Left colon (tissue), 2 donors: ENCODE measurements at regions not wholly inside any gene's neighbourhood (a gene's known extent, or its start where the extent isn't known, plus 50 kb on each side); places are given as distances from the start of the nearest gene placed in this dataset.

Source experiments
- ATAC-seq: fragments of 200-7000 bp; cut with Tn5 transposase; one replicate; pipeline ENCODE4 v1.9.1; 2020; ENCODE audit warnings: mild to moderate bottlenecking, moderate library complexity
- DNase-seq, 2 donors: peaks; one replicate each; pipeline ENCODE4 v3.0.0-alpha.2; 2020
- intact Hi-C, 2 donors: fragments of 100-400 bp; cut with DNase I in 1 of 2; cut with micrococcal nuclease in 1 of 2; formaldehyde crosslinking; loops; one replicate each; pipeline versions ENCODE4 v1.11.2 to v1.14.0; 2022; cut with DNase I, micrococcal nuclease
- donor health status: DM: no; HTN: no; CAD: no.
- donor health status: DM: yes; HTN: yes; CAD: no.

DNA sequence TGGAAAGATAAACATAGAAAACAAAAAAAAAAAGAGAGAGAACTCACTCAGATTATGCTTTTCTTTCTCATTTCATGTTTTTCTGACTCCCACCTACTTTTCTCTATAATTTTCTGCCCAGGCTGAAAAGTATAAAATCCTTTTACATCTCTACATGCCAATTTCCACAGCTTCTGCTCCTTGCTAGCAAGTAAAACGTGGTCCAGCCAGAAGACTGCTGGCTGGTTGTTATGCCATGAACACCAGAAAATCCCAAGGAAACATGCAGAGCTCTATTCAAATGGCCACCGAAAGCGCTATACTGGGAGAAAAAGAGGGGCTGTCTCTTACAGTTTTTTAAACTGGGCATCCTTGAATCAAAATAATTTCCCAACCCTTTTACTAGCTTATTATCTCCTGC, 512.8 kb upstream of the ID4 start:
- ATAC-seq = no peak
- intact Hi-C loops = no loop called here
- DNase-seq = no peak

DNA sequence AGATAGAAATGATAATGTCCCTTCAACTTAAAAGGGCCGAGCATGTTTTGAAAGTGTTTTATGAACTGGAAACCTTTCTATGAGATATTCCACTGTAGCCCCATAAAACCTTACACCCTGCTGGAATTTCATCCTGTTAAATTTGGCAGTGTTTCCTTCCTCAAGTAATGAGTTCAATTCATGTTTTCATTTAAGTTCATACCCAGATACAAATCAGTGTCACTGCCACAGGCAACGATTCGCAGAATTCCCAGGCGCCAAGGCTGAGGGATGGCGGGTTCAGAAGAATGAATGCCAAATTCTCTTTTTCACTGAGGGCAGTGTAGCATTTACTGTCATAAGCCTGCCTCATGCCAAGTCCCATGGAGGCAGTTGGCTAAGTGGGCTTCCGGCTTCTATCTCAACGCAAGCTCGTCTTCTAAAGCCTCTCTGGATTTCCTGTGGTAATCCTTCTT, 511.8 kb upstream of the ID4 start:
- ATAC-seq (no peak), DNase-seq (no peak)
- intact Hi-C loops = no loop called here

DNA sequence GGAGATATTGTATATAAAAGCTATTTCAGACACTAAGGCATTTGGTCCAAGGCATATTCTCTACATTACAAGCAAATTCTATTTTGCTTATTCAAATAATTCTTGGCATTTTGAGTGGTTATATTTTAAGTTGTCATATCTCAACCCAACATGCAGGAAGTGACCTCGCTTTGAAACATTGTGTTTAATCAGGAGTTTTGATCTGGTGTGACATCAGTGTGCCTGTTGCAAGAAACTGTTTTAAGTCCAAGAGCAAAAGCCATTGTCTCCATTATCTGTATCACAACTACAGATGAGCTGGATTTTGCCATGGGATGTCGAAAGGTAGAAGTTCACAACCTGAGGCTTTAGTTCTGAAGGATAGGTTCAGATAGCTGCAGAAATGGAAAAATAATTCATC, 509.9 kb upstream of the ID4 start:
- DNase-seq (no peak), ATAC-seq (no peak)
- intact Hi-C loops = no loop called here

DNA sequence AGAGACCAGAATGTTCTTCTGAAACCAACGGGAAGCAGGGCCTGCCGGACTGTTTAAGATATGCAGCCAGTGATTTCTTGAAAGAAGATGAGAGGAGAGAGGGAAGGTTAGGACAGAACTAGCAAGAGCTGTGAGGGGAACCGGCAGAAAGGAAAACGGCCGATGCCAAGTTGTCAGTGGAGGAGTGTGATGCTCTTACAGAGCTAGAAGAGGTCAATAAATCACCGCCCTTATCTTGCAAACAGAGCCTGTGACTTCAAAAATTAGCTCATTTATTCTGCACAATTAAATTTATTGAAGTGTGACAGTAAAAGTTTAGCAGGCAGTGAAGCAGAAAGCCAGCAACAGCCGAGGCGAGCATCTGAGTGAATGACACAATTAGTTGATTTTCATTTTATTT, 509.5 kb upstream of the ID4 start:
- DNase-seq (no peak), ATAC-seq (no peak)
- intact Hi-C loops = no loop called here

DNA sequence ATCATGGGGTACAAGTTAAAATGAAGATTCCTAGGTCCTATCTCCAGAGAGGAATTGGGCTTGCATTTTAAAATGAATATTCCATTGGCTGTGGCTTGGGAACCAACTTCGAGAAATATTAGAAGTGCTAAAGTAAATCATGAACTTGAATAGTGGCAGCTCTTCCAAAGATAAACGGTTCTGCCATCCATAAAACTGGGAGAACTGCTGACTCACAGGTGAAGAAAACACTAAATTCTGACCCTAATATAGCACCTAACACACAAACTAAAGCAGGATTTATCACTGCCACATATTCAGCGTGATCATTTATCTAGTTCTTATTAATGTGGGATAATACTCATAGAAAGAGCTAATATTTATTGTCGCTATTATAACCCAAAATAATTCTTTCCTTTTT, 508.1 kb upstream of the ID4 start:
- ATAC-seq (no peak), DNase-seq (no peak)
- intact Hi-C loops = no loop called here

DNA sequence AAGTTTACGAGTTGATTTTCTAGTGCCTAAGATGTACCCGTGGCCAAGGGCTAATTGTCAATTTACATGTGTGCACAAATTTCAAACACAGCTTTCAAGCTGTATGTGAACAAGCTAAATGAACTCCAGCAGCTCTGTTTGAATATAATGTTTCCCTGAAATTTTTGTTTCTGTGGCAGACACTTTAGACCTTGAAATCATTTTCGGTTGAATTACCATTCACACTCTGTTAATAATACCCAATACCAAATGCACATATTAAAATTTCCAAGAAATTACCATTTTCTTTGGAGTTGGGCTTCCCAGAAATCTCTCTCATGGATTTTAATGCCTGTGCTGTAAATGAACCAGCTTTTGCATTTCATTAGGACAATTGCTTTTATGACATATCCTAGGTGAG, 506.1 kb upstream of the ID4 start:
- no peak for DNase-seq
- no peak for ATAC-seq
- intact Hi-C loops = no loop called here

DNA sequence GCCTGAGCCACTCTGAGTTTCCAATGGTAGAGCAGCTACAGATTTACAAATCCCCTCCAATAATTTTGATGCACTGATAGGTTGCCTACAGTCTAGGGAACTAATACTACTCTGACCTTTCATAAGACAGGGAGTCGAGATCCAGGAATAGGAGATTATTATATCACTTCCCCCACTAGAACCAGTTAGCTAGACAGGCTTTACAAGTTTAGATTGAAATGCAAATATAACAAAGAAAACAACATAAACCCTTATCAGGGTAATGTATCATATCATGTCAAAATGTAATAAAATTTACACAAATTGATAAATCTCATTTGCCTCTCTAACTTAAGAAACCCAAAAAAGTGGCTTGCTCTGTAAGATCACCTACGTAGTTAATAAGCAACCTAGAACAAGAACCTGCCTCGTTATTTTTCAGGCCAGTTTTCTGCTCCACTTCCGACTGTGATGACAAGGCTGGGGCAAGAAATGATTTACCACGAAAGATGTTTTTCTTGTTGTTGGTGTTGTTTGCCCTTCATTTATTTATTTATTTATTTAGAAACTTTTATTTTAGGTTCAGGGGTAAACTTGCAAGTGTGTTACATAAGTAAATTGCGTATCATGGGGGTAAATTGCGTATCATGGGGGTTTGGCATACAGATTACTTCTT, 504.2 kb upstream of the ID4 start:
- ATAC-seq = no peak
- intact Hi-C loops = no loop called here
- DNase-seq = no peak

DNA sequence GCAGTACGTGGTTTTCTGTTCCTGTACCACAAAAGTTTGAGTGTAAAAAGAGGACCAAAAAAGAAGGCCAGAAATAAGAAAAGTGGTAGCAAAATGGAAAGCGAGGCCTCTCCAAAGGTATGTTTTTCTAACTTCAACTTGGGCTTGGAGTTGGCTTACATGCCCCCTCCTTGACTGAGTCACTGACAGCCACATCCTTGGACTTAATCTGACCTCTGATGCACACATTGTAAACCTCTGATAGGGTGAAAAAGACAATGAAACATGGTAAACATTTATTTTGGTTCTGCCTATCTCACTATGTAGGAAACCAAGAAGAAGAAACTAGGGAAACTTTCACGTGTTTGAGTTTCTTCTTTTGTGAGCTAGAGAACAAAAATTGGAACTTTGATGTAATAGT, 503.2 kb upstream of the ID4 start:
- DNase-seq (no peak), ATAC-seq (no peak)
- intact Hi-C loops = no loop called here

DNA sequence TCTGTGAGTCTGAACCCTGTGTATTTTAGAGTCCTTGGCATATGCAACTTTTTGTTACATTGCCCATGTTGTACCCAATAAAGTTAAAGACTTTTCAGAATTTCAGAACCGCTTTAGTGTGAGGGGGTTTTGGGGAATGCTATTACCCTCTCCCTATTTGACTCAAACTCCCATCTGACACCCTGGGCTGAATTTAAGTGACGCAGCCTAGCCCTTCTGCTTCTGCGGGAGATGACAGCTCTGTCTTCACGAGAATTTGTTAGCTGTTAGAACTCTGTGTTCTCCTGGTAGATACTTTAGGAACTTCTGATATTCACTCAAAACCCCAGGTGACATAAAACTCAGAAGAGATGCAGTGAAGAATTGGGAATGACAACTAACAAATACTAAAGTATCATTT, 500.6 kb upstream of the ID4 start:
- intact Hi-C loops = no loop called here
- no peak for ATAC-seq
- DNase-seq = no peak

DNA sequence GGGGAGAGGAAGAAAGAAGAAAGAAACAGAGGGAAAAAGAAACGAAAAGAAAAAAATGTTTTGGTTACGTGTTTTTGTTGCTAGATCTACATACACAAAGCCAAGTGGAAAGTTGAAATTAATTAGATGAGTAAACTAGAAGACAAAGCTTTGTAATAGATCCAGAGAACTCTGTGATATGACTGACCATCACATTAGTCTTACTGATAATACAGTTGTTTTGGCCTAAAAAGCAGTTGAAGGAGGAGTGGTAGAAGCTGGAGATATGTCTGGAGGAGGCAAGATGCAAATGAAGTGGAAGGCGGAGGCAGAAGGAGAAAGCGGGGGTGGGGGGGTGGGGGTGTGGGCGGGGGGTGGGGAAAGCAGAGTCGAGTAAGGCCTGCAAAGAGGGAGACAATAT, 500.1 kb upstream of the ID4 start:
- intact Hi-C loops = no loop called here
- ATAC-seq = no peak
- DNase-seq = no peak

DNA sequence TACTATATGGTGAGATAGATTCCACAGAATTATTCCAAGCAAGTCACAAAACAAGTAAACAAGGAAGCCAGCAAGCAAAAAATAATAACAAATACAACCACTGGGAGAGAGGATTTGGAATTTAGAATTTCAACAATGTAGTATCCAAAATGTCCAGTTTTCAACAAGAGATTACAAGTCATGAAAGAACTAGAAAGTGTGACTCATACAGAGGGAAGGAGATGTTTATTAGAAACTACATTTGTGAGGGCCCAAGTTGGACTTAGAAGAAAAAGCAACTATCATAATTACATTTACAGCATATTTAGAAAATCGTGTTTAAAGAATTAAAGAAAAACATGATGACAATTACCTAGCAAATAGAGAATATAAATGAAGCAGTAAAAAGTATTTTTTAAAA, 494.6 kb upstream of the ID4 start:
- ATAC-seq (no peak), DNase-seq (no peak)
- intact Hi-C loops = no loop called here

DNA sequence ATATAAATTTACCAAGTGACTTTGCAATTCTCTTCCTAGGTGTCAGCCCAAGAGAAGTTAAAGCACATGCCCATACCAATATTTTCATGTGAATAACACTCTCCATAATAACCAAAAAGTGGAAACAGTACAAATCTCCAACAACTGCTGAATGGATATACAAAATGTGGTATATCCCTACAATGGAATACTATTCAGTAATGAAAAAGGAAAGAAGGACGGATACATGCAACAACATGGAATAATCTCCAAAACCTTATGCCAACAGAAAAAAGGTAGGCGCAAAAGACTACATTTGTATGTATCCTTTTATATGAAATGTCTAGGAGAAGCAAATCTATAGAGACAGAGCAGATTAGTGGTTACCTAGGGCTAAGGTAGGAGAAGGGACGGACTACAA, 487.7 kb upstream of the ID4 start:
- intact Hi-C loops = no loop called here
- ATAC-seq = no peak
- no peak for DNase-seq

DNA sequence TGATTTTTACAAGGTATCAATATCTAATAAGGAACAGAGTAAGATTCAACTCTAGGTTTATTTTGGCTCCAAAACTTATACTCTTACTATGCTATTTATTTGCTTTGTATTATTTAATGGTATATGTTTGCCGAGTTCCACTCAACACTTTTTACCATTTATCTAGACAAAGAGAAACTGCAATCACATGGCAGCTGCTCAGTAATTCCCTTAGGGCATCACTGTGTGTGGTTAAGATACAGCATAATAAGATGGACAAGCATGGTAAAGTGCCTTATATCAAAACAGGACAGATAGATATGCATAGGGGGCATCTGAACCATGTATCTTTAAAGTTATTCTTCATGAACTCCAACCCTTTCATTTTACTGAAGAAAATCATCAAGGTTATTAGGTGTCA, 483.0 kb upstream of the ID4 start:
- ATAC-seq = no peak
- DNase-seq = no peak
- intact Hi-C loops = no loop called here

DNA sequence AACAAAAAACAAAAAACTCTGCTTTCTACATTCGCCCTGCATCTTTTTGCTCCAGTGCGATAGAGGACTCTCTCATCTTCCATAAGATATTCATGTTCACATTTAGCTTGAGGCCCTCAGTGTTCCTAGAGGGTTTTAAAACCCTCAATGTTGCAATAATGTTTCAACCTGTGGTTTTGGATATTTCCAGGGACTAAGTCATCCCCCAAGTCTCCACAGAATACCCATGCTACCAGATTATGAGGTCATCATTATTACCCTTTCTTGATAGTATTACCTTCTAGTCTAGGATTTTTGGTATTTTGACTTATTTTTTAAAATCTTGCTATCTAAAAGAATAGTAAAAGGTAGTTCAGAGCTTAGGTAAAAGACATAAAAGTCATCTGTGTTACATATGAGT, 480.5 kb upstream of the ID4 start:
- ATAC-seq (no peak), DNase-seq (no peak)
- intact Hi-C loops = no loop called here

DNA sequence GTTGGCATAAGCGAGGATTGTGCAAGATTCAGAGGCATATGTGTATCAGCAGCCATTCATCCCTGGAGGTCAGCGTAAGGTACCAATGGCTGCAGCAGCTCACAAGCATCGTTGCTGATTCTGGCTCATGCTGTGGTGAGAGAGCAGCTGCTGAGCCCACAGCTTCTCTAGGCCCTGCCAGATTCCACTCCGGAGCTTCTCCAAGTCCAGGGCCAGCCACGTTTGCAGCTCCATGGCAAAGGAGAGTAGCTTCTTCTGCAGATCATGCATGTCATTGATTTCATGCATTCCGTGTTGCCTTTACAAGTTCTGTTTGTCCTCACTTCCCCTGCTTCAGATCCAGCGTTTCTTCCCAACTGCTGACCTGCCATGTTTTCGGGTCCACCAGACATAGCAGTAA, 474.8 kb upstream of the ID4 start:
- no peak for DNase-seq
- ATAC-seq = no peak
- intact Hi-C loops = no loop called here

DNA sequence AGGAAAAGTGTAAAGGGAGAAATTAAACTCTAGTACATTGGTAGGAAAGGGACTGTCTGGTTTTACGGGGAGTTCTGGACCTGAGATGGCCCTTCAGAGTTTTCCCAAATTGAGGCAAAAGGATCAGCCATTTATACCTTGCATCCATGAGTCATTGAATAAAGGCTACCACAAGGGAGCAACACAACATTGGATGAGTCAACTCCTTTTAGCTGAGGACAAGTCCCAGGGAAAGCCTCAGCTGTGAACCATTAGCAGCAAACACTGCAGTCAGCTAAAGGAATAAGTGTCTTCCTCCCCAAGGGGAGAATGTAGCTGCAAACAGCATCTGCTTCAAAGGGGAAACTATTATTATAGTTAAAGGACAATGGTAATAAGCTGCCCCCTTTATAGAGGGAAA, 468.7 kb upstream of the ID4 start:
- no peak for ATAC-seq
- intact Hi-C loops = no loop called here
- DNase-seq = no peak

DNA sequence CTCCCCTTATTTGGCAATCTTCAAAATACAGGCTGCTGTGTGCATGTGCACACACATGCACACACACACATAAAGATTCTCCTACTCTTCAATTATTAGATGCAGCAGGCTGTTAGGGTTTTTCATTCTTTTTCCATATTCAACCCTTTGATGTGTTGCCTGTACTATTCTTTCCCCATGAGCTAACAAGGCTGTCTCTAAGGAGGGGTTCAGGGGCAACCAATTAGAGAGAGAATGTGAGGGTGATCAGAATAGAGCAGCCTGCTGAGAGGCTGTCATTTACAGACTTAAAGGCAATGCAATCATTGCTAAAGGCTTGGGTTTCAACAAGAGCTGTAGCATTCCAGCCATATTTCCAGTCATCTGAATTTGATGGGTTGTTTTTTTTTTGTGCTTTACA, 467.4 kb upstream of the ID4 start:
- DNase-seq = no peak
- intact Hi-C loops = no loop called here
- no peak for ATAC-seq

DNA sequence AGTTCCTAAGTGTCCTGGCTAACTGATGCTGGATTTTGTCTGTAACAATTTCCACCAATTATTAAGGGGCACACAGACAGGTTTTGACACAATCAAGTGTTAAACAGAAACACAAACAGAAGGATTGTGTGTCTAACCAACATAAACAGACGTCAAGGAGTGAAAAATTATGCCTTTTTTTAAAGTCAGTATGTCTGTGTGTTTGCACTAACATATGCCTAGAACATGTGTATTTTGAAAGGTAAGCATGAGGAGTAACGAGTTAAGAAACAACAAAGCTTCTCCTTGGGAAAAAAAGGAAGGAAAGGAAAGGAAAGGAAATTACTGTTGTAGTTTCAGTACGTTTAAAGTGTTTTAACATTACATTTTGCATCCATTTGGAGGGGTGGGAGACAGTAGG, 466.3 kb upstream of the ID4 start:
- ATAC-seq (no peak), DNase-seq (no peak)
- intact Hi-C loops = no loop called here

DNA sequence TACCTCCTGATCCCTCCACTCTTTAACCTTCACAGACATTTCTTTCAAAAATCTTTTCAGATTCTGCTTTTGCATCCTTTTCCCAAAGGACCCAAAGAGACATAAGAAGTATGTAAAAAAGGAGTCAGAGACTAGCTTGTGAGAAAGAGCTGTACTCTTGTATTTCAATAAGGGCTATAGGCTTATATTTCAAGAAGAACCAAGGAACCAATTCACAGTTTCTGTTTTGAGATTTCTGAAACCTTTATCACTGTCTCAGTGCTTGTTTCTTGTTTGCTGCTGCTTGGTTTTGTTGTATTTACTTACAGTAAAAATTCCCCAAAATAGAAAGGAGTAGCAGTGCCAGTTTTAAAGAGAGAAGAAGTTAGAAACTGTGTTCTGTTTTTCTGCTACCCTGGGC, 461.6 kb upstream of the ID4 start:
- ATAC-seq (no peak), DNase-seq (no peak)
- intact Hi-C loops = no loop called here

DNA sequence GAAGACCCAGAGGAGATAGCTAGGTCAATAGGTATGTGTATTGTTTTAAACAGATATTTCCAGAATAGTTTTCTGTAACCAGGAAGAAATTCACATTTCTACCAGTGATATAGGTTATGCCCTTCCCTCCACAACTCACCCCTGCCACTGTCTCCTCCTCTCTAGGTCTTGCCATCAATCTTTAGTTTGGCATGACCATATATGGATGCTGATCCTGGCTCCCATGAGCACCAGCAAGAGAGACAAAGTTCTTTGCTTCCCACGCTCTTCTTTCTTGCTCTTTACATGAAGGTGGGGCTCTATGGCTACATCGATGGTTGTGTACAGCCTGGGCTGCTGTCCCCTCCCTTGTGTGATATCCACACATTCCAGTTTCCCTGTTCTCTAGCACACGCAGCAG, 459.4 kb upstream of the ID4 start:
- no peak for DNase-seq
- no peak for ATAC-seq

DNA sequence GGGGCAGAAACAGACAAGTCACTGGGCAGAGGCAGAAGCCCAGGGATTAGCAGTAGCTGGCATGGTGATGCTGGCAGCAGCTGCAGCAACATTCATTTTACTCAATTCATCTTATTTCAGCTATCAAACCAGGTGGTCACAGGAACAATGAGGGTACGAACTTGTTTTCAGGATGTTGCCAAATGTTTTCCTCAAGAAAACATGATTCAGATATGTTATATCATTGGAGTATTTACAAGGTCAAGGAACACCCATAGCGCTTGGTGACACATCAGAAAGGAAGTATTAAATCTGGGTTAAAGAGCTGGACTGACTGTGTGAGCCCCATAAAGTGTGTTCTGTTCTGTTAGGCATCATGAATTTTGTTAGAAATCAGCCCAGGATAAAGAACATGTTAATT, 456.9 kb upstream of the ID4 start:
- DNase-seq = no peak
- intact Hi-C loops = no loop called here
- ATAC-seq = no peak

More for the DNA sequence above, 459.4 kb upstream of the ID4 start:
- intact Hi-C loops = no loop called here

DNA sequence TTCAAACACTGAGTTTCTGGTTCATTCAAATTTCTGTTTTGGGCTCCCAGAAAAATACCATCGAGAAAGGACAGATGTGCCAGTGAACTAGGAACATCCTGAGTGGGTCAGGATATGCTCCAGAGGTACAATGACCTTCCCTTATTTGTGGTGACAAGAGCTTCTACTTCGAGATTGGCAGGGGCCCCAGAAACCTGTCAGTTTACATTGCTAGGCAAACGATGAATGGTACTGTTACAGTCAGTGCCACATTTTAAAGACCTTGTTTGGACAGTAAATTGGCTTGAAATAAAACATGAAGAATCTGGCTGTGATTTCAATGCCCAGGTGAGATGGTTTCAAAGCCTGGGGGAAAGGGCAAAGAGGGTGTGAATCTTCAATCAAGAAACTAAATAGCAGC, 454.5 kb upstream of the ID4 start:
- intact Hi-C loops = no loop called here
- DNase-seq (no peak), ATAC-seq (no peak)
